CD4-positive, alpha-beta memory T cell (primary cell): ENCODE measurements at regions not wholly inside any gene's neighbourhood (a gene's known extent, or its start where the extent isn't known, plus 50 kb on each side); places are given as distances from the start of the nearest gene placed in this dataset.
"Not testable (repeated sequence)": the region's sequence is repeated elsewhere in the genome, so short reads cannot be mapped to it uniquely, and the experiment has no call there.

Experiments
- CTCF ChIA-PET: fragments of 350-600 bp; sonication (Branson Sonifier 250); formaldehyde crosslinking; loops from one replicate; lab custom pipeline; 2021; ENCODE audit warnings: inconsistent platforms; ENCODE audit not compliant: partially characterized antibody; lab: Charles Lee
- POLR2A ChIA-PET: fragments of 350-600 bp; sonication (Branson Sonifier 250); formaldehyde crosslinking; loops from one replicate; lab custom pipeline; 2021; ENCODE audit not compliant: partially characterized antibody; lab: Charles Lee
- DNase-seq, 5 donors: peaks; one replicate each; pipeline versions ENCODE4 v3.0.0 to v3.0.0-alpha.2; 2020 to 2022; ENCODE audit warnings: mixed read lengths in 1 of 5
- H3K27ac ChIP-seq: one replicate; pipeline ENCODE4 v1.7.0; 2013; ENCODE audit warnings: low read depth, low read length
- H3K27me3 ChIP-seq: 2 replicates; pipeline ENCODE4 v1.7.0; 2013; ENCODE audit warnings: mild to moderate bottlenecking, low read length, moderate library complexity; ENCODE audit not compliant: insufficient read depth
- H3K36me3 ChIP-seq: 2 replicates; pipeline ENCODE4 v1.7.0; 2013; ENCODE audit warnings: mild to moderate bottlenecking, low read length, moderate library complexity; ENCODE audit not compliant: insufficient read depth
- H3K4me1 ChIP-seq: 2 replicates; pipeline ENCODE4 v1.7.0; 2013; ENCODE audit warnings: mild to moderate bottlenecking, low read length, moderate library complexity; ENCODE audit not compliant: insufficient read depth
- H3K4me3 ChIP-seq, 2 donors: one replicate each; pipeline ENCODE4 v1.7.0; 2013; ENCODE audit warnings: low read length in 2 of 2, mild to moderate bottlenecking in 1 of 2
- H3K9me3 ChIP-seq, 2 donors: one replicate each; pipeline ENCODE4 v1.7.0; 2013; ENCODE audit warnings: low read length in 2 of 2, control low read depth in 1 of 2; ENCODE audit not compliant: control insufficient read depth in 1 of 2
- H3K27ac Mint-ChIP-seq, 7 donors: one replicate each; pipeline ENCODE4 v1.8.0; 2020 to 2021; ENCODE audit warnings: mixed read lengths in 7 of 7, mild to moderate bottlenecking in 6 of 7, inconsistent platforms in 3 of 7, moderate library complexity in 3 of 7
- H3K27me3 Mint-ChIP-seq, 2 donors: one replicate each; pipeline ENCODE4 v1.8.0; 2020 to 2021; ENCODE audit warnings: mixed read lengths in 2 of 2
- H3K36me3 Mint-ChIP-seq, 2 donors: one replicate each; pipeline ENCODE4 v1.8.0; 2020 to 2021; ENCODE audit warnings: mixed read lengths in 2 of 2, inconsistent platforms in 1 of 2, mild to moderate bottlenecking in 1 of 2
- H3K4me1 Mint-ChIP-seq, 4 donors: one replicate each; pipeline ENCODE4 v1.8.0; 2020 to 2021; ENCODE audit warnings: mixed read lengths in 4 of 4, mild to moderate bottlenecking in 1 of 4
- H3K4me3 Mint-ChIP-seq, 8 donors: one replicate each; pipeline ENCODE4 v1.8.0; 2020 to 2021; ENCODE audit warnings: mixed read lengths in 8 of 8, mild to moderate bottlenecking in 7 of 8, moderate library complexity in 6 of 8, inconsistent platforms in 3 of 8
- H3K9me3 Mint-ChIP-seq, 8 donors: one replicate each; pipeline ENCODE4 v1.8.0; 2020 to 2021; ENCODE audit warnings: mixed read lengths in 8 of 8, mild to moderate bottlenecking in 5 of 8, inconsistent platforms in 3 of 8, moderate library complexity in 1 of 8
- intact Hi-C: fragments of 100-400 bp; cut with micrococcal nuclease; formaldehyde crosslinking; loops from one replicate; pipeline ENCODE4 v1.15.1; 2023

GRCh38 chr15:21749173-21749572, 128.4 kb downstream of the POTEB start:
- H3K27me3 ChIP-seq, H3K27ac Mint-ChIP-seq, H3K4me1 Mint-ChIP-seq, H3K4me3 Mint-ChIP-seq, DNase-seq, H3K4me3 ChIP-seq, H3K27ac ChIP-seq, H3K36me3 Mint-ChIP-seq, CTCF ChIA-PET, POLR2A ChIA-PET, H3K4me1 ChIP-seq, H3K9me3 Mint-ChIP-seq, intact Hi-C loops, H3K9me3 ChIP-seq, H3K36me3 ChIP-seq, H3K27me3 Mint-ChIP-seq: not testable (repeated sequence)

- H3K27ac ChIP-seq, H3K4me3 ChIP-seq, intact Hi-C loops, H3K27me3 Mint-ChIP-seq, H3K9me3 ChIP-seq, H3K36me3 ChIP-seq, CTCF ChIA-PET, H3K36me3 Mint-ChIP-seq, H3K4me1 Mint-ChIP-seq, POLR2A ChIA-PET, H3K27me3 ChIP-seq, H3K9me3 Mint-ChIP-seq, DNase-seq, H3K4me1 ChIP-seq, H3K27ac Mint-ChIP-seq: not testable (repeated sequence)
- peak overlapping the region in 1 of 8 donors; percentile 39 for H3K4me3 Mint-ChIP-seq
Measured at GRCh38 chr15:21744245-21744915, 133.2 kb downstream of the POTEB start.

- H3K4me1 Mint-ChIP-seq, H3K4me3 Mint-ChIP-seq, H3K27ac ChIP-seq, intact Hi-C loops, H3K36me3 Mint-ChIP-seq, H3K27me3 ChIP-seq, H3K36me3 ChIP-seq, H3K27me3 Mint-ChIP-seq, H3K9me3 Mint-ChIP-seq, H3K27ac Mint-ChIP-seq, POLR2A ChIA-PET, DNase-seq, H3K4me1 ChIP-seq, H3K4me3 ChIP-seq, H3K9me3 ChIP-seq, CTCF ChIA-PET: not testable (repeated sequence)
Measured at GRCh38 chr15:21742067-21742466, 135.5 kb downstream of the POTEB start.

- H3K4me1 Mint-ChIP-seq, H3K36me3 Mint-ChIP-seq, intact Hi-C loops, H3K9me3 Mint-ChIP-seq, H3K27me3 Mint-ChIP-seq, CTCF ChIA-PET, DNase-seq, H3K4me1 ChIP-seq, H3K4me3 Mint-ChIP-seq, H3K9me3 ChIP-seq, H3K27ac ChIP-seq, H3K27ac Mint-ChIP-seq, H3K36me3 ChIP-seq, H3K27me3 ChIP-seq, H3K4me3 ChIP-seq, POLR2A ChIA-PET: not testable (repeated sequence)
Measured at GRCh38 chr15:21738003-21738402, 139.5 kb downstream of the POTEB start.

- POLR2A ChIA-PET, CTCF ChIA-PET, H3K4me3 ChIP-seq, intact Hi-C loops, H3K9me3 ChIP-seq, H3K27ac ChIP-seq, H3K27me3 Mint-ChIP-seq, H3K27ac Mint-ChIP-seq, H3K27me3 ChIP-seq, H3K4me1 ChIP-seq, H3K4me3 Mint-ChIP-seq, H3K9me3 Mint-ChIP-seq, H3K4me1 Mint-ChIP-seq, DNase-seq, H3K36me3 ChIP-seq, H3K36me3 Mint-ChIP-seq: not testable (repeated sequence)
Measured at GRCh38 chr15:21736443-21736842, 141.1 kb downstream of the POTEB start.

- H3K36me3 Mint-ChIP-seq, H3K27me3 Mint-ChIP-seq, POLR2A ChIA-PET, H3K4me3 Mint-ChIP-seq, H3K4me1 ChIP-seq, H3K27ac Mint-ChIP-seq, H3K9me3 ChIP-seq, DNase-seq, intact Hi-C loops, CTCF ChIA-PET, H3K9me3 Mint-ChIP-seq, H3K27ac ChIP-seq, H3K27me3 ChIP-seq, H3K4me1 Mint-ChIP-seq, H3K36me3 ChIP-seq, H3K4me3 ChIP-seq: not testable (repeated sequence)
Measured at GRCh38 chr15:21735837-21736236, 141.7 kb downstream of the POTEB start.

- H3K9me3 ChIP-seq, intact Hi-C loops, H3K27me3 ChIP-seq, CTCF ChIA-PET, H3K27me3 Mint-ChIP-seq, H3K4me3 ChIP-seq, H3K4me1 ChIP-seq, H3K27ac ChIP-seq, DNase-seq, H3K27ac Mint-ChIP-seq, H3K36me3 Mint-ChIP-seq, POLR2A ChIA-PET, H3K36me3 ChIP-seq, H3K9me3 Mint-ChIP-seq, H3K4me1 Mint-ChIP-seq, H3K4me3 Mint-ChIP-seq: not testable (repeated sequence)
Measured at GRCh38 chr15:21735368-21735767, 142.2 kb downstream of the POTEB start.

- CTCF ChIA-PET, H3K4me1 ChIP-seq, intact Hi-C loops: not testable (repeated sequence)
Measured at GRCh38 chr15:21731496-21731895, 146.0 kb downstream of the POTEB start.

More at GRCh38 chr15:21731496-21731895, 146.0 kb downstream of the POTEB start:
- H3K27me3 Mint-ChIP-seq, H3K36me3 ChIP-seq, POLR2A ChIA-PET, H3K9me3 Mint-ChIP-seq, DNase-seq, H3K36me3 Mint-ChIP-seq, H3K9me3 ChIP-seq, H3K27ac Mint-ChIP-seq, H3K27me3 ChIP-seq, H3K4me3 Mint-ChIP-seq, H3K4me1 Mint-ChIP-seq, H3K27ac ChIP-seq, H3K4me3 ChIP-seq: not testable (repeated sequence)
